Stimulated activated CD4-positive, alpha-beta T cell treated with anti-CD3 and anti-CD28 coated beads, Interleukin-12 subunit alpha, Interleukin-12 subunit beta, amount 100 ng/mL, for 4 hours (primary cell): ENCODE measurements at regions not wholly inside any gene's neighbourhood (a gene's known extent, or its start where the extent isn't known, plus 50 kb on each side); places are given as distances from the start of the nearest gene placed in this dataset.
"Not testable (repeated sequence)": the region's sequence is repeated elsewhere in the genome, so short reads cannot be mapped to it uniquely, and the experiment has no call there.

Experiments used
- DNase-seq: peaks from one replicate; pipeline ENCODE4 v3.0.0-alpha.2; 2020

DNA sequence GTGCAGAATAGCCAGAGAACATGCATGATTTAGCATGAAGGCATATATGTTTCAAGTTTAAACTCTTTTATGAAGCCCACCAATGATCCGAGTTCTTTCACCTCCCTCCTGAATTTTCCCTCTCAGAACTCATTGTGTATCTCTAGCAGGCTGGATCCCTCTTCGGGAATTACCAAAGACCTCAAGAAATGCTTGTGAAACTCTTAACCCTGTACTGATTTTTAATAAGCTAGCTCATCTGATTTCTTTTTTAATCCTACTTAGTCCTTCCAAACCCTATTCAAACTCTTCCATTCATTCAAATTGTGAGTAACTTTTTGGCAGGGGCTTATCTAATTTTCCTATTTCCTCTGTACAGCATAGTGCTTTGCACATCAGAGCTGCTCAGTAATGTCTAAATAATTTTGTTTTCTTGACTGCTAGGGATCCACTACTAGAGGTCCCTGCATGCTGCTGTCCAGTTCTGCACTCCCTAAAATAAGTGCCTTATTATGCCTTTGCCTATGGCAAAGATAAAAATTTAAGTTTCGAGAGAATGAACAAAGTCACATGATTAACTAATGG, 723.8 kb downstream of the CDH11 start:
- no peak for DNase-seq

DNA sequence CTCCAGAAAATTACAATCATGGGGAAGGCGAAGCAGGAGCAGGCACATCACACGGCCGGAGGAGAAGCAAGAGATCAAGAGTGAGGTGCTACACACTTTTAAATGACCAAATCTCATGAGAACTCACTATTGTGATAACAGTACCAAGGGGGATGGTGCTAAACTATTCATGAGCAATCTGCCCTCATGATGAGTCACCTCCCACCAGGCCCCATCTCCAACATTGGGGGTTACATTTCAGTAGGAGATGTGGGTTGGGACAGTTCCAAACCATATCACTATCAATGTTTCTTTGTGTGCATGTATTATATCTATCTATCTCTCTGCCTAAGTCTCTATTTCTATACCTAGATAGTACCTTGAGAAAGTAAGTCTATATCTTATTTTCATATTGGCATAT, 724.8 kb downstream of the CDH11 start:
- no peak for DNase-seq

DNA sequence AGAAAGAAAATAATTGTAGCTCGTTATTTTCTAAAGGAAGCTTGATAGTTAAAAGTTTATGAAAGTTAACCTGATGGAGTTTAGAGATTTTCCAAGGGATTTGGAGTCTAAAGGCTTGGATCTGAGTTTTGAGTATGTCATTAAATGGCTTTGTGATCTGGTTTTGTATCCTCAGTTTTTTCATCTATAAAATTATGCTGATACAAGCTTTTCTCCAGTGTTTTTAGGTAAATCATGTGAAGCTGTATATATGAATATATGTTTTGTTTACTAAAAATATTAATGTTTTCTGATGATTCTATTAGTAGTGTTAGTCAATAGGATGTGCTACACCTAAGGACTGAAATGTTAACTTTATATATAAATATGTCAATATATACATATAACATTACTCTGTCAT, 727.8 kb downstream of the CDH11 start:
- no peak for DNase-seq

DNA sequence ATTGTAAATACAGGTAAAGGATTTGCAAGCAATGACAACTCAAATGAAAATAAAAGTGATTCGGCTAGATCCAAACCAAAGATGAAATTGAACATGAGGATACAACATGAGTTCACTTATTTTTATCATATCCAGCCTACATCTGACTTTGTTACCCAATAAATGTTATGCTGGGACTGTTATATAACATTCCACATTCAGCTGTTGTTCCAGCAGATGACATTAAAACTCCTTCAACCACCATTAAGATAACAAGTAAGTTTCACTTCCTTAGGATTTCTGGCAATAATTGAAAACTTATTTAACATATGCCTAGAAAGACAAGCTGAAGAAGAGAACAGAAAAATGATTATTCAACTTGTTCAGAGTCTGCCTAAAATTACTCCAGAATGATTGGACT, 729.4 kb downstream of the CDH11 start:
- DNase-seq = no peak

DNA sequence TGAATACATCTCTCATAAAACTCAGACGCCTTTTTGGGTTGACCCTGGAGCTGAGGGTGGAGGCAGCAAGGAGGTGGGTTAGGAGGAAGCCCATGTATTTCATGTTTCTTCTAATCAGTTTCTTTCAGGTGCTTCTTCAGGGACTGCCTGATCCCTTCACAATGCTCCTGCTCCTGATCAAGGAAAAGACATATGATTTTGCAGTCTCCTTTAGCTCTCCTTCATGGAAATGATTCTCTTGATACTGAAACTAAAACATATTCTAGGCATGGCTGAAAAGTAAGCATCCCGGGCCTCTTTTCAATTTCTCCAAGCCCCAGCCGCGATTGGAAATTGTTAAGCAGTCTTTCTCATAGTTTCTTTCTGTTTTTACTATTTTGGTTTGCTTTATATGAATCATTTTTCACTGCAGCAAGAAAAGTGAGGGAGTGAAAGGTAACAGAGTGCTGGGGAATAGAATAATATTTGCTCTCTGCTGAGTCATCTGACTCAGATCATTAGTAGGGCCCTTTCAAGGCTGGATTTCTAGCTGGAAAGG, 730.7 kb downstream of the CDH11 start:
- DNase-seq = no peak

DNA sequence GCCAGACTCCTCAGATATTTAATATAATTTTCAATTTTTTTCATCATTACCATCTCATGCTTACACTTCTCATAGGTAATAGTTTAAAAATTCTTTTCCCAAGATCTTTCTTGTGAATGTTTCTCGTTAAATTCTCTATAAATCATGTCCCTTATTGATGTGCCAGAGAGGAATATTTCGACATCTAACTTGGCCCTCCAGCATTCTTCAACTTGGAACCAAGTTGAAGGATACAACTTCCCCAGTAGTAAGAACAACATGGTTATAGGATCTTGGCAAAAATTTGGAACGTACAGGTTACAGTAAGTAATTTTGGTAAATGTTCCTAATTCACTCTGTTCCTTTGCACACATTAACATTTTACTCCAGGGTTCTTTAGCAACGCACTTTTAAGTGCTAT, 731.8 kb downstream of the CDH11 start:
- DNase-seq = no peak

DNA sequence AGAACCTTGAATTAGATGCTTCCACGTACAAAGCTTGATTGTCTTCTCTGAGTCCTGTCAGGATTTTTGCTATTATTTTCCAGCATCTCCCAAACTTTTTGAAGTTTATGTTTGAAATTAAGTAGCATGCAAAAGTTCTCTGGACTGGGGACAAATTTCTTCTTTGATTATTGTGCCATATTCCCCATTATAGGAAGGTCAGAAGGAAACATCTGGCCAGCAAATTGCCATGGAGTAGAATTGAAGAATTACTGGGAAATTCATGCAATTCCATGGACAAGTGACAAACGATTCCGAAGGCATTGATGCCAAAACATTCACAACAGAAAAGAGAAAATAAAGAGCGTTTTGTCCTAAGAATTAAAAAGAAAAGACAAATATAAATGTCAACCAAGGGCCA, 737.2 kb downstream of the CDH11 start:
- no peak for DNase-seq

DNA sequence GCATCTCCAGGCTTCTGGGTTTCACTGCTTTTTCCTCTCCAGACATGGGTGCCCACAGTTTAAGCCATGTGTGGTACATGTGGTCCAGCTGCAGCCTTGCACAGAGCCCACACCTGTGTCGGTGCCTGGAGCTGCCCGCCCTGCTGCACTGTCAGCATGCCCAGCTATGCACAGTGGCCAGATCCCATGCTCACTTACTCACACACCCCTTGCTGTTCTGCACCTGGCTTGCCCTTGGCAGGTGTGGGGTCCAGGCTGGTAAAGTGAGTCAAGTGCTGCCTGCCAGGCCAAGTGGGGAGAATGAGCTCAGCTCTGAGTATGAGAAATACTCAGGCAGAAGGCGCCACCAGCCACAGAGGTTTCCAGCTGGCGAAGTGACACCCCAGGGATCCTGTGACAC, 739.9 kb downstream of the CDH11 start:
- DNase-seq = no peak

DNA sequence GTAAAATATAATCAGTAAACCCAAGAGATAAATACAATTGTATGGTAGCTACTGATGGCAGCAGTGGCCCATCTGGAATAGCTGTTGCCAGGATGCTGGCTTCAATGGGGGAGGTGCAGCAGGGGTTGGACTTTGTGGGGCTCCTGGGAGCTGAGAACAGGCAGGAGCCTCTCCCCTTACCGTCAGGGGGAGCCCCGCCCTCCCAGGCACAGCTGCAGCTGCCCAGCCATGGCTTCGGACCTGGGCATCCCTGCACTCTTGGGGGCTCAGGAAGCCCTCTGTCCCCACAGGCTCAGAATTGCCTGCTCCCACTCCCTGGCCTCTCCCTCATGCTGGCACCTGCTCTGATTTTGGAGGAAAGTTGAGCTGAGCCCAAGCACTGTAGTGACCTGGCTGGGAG, 741.1 kb downstream of the CDH11 start:
- no peak for DNase-seq

DNA sequence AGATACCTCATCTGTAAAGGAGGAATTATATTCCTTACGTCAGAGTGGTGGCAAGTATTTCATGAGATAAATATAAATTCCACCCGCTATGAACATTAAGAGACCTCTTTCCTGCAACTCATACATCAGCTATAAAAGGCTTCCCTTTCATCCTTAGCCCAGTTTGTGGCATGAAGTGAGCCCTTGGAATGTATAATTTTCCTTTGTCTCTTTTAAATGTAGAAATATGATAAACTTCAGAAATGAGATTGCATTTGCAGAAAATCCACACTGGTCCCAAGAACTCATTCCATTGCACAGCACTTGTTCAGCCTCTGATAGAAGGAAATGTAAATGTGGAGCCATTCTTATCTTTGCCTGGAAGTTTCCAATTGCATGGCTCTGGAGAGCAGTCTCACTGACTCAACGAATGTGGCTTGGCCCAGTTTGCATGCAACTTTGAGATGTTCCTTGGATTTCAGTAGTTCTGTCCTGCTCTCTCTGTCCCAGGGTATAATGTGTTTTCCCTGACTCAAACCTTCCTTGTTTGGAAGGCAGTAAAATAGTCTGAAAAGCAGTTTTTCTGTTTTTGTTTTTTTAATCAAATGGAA, 746.4 kb downstream of the CDH11 start:
- DNase-seq = no peak

DNA sequence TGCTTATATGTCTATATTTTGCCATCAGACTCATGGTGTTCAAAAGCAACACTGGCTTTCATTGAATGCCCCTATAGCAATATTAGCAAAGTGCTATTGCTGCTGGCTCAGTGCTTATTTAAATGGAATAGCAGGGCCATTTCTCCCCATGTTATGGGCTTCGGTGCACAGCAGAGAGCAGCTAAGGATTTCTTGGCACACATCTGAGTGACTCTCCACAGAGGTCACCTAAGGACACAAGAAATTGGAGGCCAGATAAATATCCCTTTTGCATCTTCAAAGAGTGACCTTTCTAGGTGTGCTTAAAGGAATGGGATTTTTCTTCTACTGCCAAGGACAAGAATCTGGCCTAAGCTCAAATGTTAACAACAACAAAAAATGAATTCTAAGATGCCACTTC, 751.8 kb downstream of the CDH11 start:
- DNase-seq = no peak

DNA sequence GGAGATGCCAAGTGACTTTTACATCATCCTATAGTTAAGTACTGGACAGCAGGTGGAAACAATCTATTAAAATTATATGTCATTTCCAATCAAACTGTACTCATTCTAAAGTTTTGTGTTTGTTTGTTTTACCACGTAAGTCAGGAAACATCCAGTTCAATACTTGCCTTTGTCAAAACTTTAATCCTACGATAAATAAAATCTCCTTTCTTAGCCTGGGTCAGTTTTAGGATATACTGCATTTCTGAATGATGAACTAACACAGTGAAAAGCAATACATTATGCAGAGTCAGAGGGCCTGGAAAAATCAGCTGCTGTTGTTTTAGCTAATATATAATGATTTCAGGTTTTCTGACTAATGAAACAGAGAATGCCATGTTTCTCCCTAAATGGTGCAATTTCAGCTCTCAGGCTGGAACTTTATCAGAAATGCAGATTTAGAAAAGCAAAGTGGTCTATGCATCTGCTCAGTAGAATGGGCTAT, 756.4 kb downstream of the CDH11 start:
- no peak for DNase-seq

DNA sequence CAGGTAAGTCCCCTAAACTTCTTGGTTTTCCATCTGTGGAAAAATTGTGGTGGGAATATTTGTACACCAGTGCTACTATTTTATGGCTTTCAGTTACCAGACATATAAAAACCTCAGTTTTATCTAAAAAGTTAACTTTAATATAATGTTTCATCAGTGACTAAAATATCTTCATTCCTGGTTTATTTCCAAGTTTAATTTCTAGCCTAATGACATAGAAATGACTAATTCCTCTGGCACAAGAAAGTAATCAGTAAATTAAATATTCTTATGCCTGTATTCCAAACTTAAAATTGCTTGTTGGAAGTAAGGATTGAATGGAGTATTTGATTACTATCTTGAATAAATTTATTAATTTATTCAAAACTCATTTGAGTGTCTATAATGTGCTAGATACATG, 757.0 kb downstream of the CDH11 start:
- no peak for DNase-seq

DNA sequence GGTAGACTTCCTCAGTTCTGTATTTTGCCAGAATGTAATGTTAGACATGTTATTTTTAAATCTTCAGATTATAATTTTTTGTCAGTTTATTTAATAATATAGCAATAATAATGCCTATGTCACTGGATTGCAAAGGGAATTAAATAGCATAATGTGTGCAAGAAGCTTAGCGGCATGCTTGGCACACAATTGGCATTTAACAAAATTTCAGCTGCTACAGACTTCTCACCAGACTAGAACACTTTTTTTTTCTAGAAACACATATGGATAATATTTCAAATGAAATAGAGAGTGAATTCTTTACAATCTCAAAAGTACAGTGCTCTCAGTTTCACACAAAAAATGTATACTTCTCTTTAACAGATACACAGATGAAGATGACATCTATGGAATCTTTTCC, 757.4 kb downstream of the CDH11 start:
- DNase-seq = no peak

DNA sequence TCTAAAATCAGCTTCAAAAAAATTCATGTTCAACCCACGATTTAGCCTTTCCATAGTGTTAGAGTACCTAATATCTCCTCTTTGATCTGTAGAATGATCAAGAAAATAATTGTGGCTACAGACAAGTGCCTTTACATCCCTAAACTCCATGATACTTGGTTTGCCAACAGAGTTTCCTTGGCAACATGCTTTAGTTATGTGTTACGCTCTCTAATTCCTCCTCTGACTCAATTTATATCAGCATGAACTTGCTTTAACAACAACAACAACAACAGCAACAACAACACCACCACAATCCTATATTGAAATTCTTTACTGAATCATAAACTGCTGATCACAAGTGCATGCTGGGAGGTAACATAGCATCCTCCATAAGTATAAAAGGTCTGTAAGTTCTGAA, 757.8 kb downstream of the CDH11 start:
- DNase-seq = no peak

DNA sequence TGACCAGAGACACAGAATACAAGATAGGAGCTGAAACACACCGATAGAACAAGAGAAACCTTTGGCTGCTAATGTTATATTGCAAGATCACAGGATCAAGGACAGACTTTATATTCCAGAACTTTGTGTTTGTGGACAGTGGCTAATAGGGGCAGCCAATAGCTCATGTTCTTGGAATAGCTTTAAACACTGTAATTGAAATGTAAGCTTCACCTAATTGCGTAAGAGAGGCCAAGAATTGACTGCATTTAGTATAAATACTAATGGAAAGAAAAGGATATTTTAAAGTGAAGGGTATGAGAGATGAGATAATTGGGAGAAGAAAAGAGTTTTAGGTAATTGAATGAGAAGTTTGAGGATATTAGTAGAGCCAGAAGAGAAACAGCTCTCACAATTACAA, 758.8 kb downstream of the CDH11 start:
- DNase-seq = no peak

DNA sequence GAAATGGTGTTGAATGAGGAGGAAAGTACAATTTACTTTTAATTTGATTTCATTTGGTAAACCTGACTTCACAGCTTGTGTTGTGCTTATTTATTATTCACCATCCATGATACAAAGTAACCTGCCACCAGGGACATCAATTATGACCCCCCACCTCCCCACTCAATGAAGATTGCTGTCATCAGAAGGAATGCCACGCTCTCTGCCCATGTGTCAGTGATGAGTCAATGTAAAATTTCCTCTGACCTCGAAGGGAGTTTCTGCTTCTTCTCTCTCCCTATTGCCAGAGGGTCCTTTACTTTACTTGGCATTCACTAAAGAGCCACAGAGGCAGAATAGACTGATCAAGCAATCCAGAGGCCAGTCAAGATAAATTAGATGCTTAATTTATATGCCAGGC, 759.7 kb downstream of the CDH11 start:
- no peak for DNase-seq

DNA sequence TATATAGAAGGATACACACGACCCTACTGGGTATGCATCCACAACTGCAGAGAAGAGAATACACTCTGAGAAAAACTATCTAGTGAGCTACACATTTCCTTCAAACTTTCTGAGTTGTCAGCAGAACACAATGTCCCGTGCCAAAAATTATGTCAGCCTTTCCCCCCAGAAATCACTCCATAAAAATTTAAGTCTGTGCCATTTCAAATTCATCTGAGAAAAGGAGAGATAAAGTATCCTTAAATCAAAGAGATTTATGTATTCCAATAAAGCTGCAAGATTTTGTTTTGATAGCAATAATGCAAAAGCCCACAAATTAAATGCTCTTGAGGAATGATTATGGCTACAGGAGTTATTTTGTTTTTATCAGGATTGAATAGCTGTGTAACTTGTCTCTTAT, 760.1 kb downstream of the CDH11 start:
- DNase-seq = no peak

DNA sequence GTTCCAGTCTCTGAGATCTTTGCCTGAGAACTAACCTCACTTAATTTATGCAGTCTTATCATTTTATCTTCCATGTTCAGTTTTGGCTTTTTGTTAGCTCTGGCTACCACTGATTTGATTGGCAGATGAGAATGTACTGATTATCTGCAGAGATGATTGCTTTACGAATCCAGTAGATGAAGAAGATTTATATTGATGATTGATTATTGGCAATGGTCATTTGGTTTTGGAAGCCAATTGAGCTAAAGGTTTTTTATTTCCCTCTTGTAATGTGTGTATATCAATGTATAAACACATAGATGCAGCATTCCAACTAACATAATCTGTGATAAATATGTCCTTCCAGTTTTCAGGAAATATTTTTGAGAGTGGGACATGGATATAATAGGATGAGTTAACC, 763.6 kb downstream of the CDH11 start:
- DNase-seq = no peak

DNA sequence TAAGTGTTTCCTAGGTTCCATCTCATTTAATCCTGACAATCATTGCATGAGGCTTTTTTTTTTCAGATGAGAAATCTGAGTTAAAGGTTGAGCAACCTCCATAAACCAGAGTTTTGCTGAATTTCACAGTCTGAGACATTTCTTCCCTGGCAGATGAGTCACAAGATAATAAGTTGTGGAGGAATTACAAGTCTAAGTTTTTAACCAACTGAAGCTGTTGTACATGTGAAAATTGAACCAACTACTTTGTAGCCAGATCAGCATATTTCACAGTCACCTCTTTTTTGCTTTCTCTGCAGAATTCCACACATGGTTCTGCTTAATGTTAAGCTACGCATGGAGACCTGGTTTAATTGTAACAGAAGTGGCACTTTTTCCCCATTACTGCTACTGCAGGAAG, 765.6 kb downstream of the CDH11 start:
- no peak for DNase-seq

DNA sequence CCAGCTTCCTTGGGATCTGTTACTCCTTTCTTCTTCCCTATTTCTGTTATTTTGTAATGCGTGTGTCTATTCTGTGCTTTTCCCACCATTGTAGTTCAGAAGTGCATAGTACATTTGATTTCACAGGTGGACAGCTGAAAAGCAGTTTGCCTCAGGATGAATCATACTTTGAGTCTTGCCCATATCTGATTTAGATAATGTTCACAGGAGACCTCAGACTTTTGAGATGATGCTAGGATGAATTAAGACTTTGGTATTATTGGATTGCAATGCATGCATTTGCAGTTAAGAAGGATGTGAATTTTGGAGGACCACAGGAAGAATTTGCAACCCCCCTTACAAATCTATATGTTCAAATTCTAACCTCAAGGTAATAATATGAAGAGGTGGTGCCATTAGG, 769.6 kb downstream of the CDH11 start:
- no peak for DNase-seq

DNA sequence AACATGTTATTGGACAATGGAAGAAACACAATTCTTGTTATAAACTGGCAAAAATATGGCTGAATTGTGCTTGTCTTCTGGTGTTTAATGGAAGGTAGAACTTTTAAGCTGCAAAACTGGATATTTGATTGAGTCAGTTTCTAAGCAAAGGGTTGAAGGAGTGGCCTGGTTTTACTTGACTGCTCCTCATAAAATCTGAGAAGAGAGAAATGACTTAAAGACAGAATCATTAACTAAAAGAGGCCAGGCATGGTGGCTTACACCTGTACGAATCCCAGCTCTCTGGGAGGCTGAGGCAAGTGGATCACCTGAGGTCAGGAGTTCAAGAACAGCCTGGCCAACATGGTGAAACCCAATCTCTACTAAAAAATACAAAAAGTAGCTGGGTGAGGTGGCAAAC, 770.7 kb downstream of the CDH11 start:
- no peak for DNase-seq

DNA sequence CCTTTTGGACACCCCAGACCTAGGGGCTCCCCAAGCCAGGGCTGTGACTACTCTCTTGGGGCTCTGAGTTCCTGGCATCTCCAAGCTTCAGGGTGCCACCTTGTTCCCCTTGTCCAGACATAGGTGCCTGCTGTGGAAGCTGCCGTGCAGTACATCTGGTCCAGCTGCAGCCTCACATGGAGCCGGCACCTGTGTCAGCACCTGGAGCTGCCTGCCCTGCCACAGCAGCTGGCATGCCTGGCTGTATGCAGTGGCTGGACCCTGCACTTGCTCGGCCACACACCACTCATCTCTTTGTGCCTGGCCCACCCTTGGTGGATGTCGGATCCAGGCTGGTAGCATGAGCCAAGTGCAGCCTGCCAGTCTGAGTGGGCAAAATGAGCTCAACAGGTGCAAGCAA, 775.8 kb downstream of the CDH11 start:
- no peak for DNase-seq

DNA sequence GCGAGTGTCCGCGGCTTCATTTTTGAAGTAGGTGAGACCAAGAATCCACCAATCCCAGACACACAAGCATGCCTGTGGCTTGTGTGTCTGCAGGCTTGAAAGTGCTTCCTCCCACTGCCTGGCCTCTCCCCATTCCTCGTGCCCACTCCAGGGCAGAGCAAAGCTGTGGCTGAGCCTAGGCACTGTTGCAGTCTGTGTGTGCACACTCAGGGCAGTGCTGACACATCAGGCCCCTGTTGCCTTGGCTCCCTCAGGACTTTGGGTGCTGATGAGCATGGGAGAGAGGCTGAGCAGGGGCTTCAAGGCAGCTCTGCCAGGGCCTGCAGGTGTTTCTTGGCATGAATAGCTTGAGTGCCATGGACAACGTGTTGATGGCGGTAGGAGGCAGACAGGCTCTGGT, 776.7 kb downstream of the CDH11 start:
- DNase-seq = no peak

DNA sequence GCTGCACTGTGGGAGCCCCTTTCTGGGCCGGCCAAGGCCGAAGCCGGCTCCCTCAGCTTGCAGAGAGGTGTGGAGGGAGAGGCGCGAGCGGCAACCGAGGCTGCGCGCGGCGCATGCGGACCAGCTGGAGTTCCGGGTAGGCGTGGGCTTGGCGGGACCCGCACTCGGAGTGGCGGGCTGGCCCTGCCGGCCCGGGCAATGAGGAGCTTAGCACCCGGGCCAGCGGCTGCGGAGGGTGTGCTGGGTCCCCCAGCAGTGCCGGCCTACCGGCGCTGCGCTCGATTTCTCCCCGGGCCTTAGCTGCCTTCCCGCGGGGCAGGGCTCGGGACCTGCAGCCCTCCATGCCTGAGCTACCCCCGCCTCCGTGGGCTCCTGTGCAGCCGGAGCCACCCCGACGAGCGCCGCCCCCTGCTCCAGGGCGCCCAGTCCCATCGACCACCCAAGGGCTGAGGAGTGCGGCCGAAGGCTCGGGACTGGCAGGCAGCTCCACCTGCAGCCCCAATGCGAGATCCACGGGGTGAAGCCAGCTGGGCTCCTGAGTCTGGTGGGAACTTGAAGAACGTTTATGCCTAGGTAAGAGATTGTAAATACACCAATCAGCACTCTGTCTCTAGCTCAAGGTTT, 777.9 kb downstream of the CDH11 start:
- not testable (repeated sequence) for DNase-seq
